H9 (cell line): ENCODE measurements at regions not wholly inside any gene's neighbourhood (a gene's known extent, or its start where the extent isn't known, plus 50 kb on each side); places are given as distances from the start of the nearest gene placed in this dataset.

Experiments used
- DNase-seq: peaks from one replicate; pipeline ENCODE4 v3.0.0-alpha.2; 2017
- H2AFZ ChIP-seq: one replicate; pipeline ENCODE4 v1.6.1; 2013; ENCODE audit warnings: mild to moderate bottlenecking, low read length, control low read depth, moderate library complexity
- H2AK5ac ChIP-seq: 2 replicates; pipeline ENCODE4 v1.6.1; 2013; ENCODE audit warnings: low read length, control low read depth, mixed read lengths; ENCODE audit not compliant: insufficient read length
- H2BK120ac ChIP-seq: one replicate; pipeline ENCODE4 v1.6.1; 2013; ENCODE audit warnings: low read depth, mild to moderate bottlenecking, low read length, control low read depth, inconsistent platforms; ENCODE audit not compliant: poor library complexity, severe bottlenecking
- H2BK12ac ChIP-seq: 2 replicates; pipeline ENCODE4 v1.6.1; 2013; ENCODE audit warnings: low read length, control low read depth, mixed read lengths, low read depth; ENCODE audit not compliant: insufficient read length
- H2BK15ac ChIP-seq: 2 replicates; pipeline ENCODE4 v1.6.1; 2013; ENCODE audit warnings: low read depth, low read length, control low read depth
- H2BK20ac ChIP-seq: one replicate; pipeline ENCODE4 v1.6.1; 2013; ENCODE audit warnings: low read depth, mild to moderate bottlenecking, low read length, control low read depth, inconsistent platforms; ENCODE audit not compliant: poor library complexity, severe bottlenecking
- H2BK5ac ChIP-seq: 2 replicates; pipeline ENCODE4 v1.6.1; 2013; ENCODE audit warnings: low read length, control low read depth, mixed read lengths; ENCODE audit not compliant: insufficient read length
- H3K14ac ChIP-seq: 2 replicates; pipeline ENCODE4 v1.6.1; 2013; ENCODE audit warnings: low read length, control low read depth; ENCODE audit not compliant: insufficient read depth
- H3K18ac ChIP-seq: 2 replicates; pipeline ENCODE4 v1.6.1; 2013; ENCODE audit warnings: low read depth, mild to moderate bottlenecking, mixed read lengths, low read length, control low read depth; ENCODE audit not compliant: insufficient read length
- H3K23ac ChIP-seq: 2 replicates; pipeline ENCODE4 v1.6.1; 2013; ENCODE audit warnings: low read length, control low read depth, mixed read lengths, low read depth; ENCODE audit not compliant: insufficient read length
- H3K23me2 ChIP-seq: 2 replicates; pipeline ENCODE4 v1.6.1; 2013; ENCODE audit warnings: low read depth, mild to moderate bottlenecking, mixed read lengths, low read length, control low read depth; ENCODE audit not compliant: insufficient read length, poor library complexity, severe bottlenecking
- H3K27ac ChIP-seq: 2 replicates; pipeline ENCODE4 v1.5.1; 2013; ENCODE audit warnings: low read length, control low read depth, mixed read lengths, low read depth; ENCODE audit not compliant: insufficient read length
- H3K27me3 ChIP-seq: 2 replicates; pipeline ENCODE4 v1.6.1; 2013; ENCODE audit warnings: low read length, control low read depth, inconsistent platforms; ENCODE audit not compliant: insufficient read depth
- H3K4ac ChIP-seq: 2 replicates; pipeline ENCODE4 v1.6.1; 2013; ENCODE audit warnings: low read depth, mild to moderate bottlenecking, control low read depth, inconsistent platforms, low read length, moderate library complexity
- H3K4me1 ChIP-seq: 2 replicates; pipeline ENCODE4 v1.6.1; 2013; ENCODE audit warnings: low read length, control low read depth, inconsistent platforms; ENCODE audit not compliant: insufficient read depth
- H3K4me2 ChIP-seq: 2 replicates; pipeline ENCODE4 v1.6.1; 2013; ENCODE audit warnings: low read length, control low read depth, mixed read lengths; ENCODE audit not compliant: insufficient read length, insufficient read depth
- H3K56ac ChIP-seq: 2 replicates; pipeline ENCODE4 v1.6.1; 2013; ENCODE audit warnings: low read depth, mild to moderate bottlenecking, mixed read lengths, low read length, control low read depth; ENCODE audit not compliant: insufficient read length
- H3K79me1 ChIP-seq: 2 replicates; pipeline ENCODE4 v1.6.1; 2013; ENCODE audit warnings: low read depth, mild to moderate bottlenecking, moderate library complexity, low read length, control low read depth, inconsistent platforms; ENCODE audit not compliant: insufficient read depth, poor library complexity, severe bottlenecking
- H3K79me2 ChIP-seq: 2 replicates; pipeline ENCODE4 v1.6.1; 2013; ENCODE audit warnings: low read length, control low read depth, inconsistent platforms; ENCODE audit not compliant: insufficient read depth
- H3K9ac ChIP-seq: 2 replicates; pipeline ENCODE4 v1.6.1; 2013; ENCODE audit warnings: low read length, control low read depth, mixed read lengths; ENCODE audit not compliant: insufficient read length; ENCODE audit errors: extremely low read depth
- H3K9me3 ChIP-seq: one replicate; pipeline ENCODE4 v1.6.1; 2013; ENCODE audit warnings: low read depth, low read length, inconsistent platforms; ENCODE audit not compliant: control insufficient read depth
- H3T11ph ChIP-seq: one replicate; pipeline ENCODE4 v1.6.1; 2013; ENCODE audit warnings: mild to moderate bottlenecking, low read length, control low read depth, inconsistent platforms
- H4K20me1 ChIP-seq: one replicate; pipeline ENCODE4 v1.6.1; 2013; ENCODE audit not compliant: control insufficient read depth, insufficient read length, insufficient read depth
- H4K5ac ChIP-seq: 2 replicates; pipeline ENCODE4 v1.6.1; 2013; ENCODE audit warnings: low read depth, mild to moderate bottlenecking, mixed read lengths, low read length, control low read depth; ENCODE audit not compliant: insufficient read length
- H4K8ac ChIP-seq: replicated peaks from 2 replicates; pipeline ENCODE4 v1.6.1; 2013; ENCODE audit warnings: low read length, control low read depth, mixed read lengths, low read depth; ENCODE audit not compliant: insufficient read length
- H4K91ac ChIP-seq: 2 replicates; pipeline ENCODE4 v1.6.1; 2013; ENCODE audit warnings: low read depth, mild to moderate bottlenecking, moderate library complexity, mixed read lengths, low read length, control low read depth; ENCODE audit not compliant: insufficient read length
- H3K27ac Mint-ChIP-seq, 3 experiments: 2 replicates in 2 of 3; 3 replicates in 1 of 3; pipeline ENCODE4 v1.8.0; 2020 to 2021; ENCODE audit warnings: mixed read lengths in 3 of 3, mild to moderate bottlenecking in 1 of 3, moderate library complexity in 1 of 3
- H3K27me3 Mint-ChIP-seq: 2 replicates; pipeline ENCODE4 v1.8.0; 2021; ENCODE audit warnings: low read depth, mild to moderate bottlenecking, moderate library complexity, mixed read lengths
- H3K36me3 Mint-ChIP-seq, 3 experiments: 2 replicates in 2 of 3; 3 replicates in 1 of 3; pipeline ENCODE4 v1.8.0; 2020 to 2021; ENCODE audit warnings: low read depth in 3 of 3, mixed read lengths in 3 of 3; ENCODE audit not compliant: insufficient read depth in 1 of 3
- H3K4me1 Mint-ChIP-seq, 2 experiments: 2 replicates each; pipeline ENCODE4 v1.8.0; 2020; ENCODE audit warnings: mixed read lengths in 2 of 2
- H3K4me3 Mint-ChIP-seq, 2 experiments: 2 replicates in 1 of 2; 3 replicates in 1 of 2; pipeline ENCODE4 v1.8.0; 2020 to 2021; ENCODE audit warnings: mild to moderate bottlenecking in 2 of 2, mixed read lengths in 2 of 2, moderate library complexity in 1 of 2
- H3K9me3 Mint-ChIP-seq, 2 experiments: 2 replicates in 1 of 2; 3 replicates in 1 of 2; pipeline ENCODE4 v1.8.0; 2020; ENCODE audit warnings: mild to moderate bottlenecking in 2 of 2, mixed read lengths in 2 of 2, moderate library complexity in 1 of 2
- CTCF ChIP-seq: fragments of 200-600 bp; sonication (generic); conservative IDR thresholded peaks from 3 replicates; pipeline ENCODE4 v1.8.0; 2021; ENCODE audit warnings: antibody characterized with exemption, mild to moderate bottlenecking
- WGBS: extraction: QIAGEN DNeasy Blood & Tissue Kit; methylation state at CpG from one replicate; pipeline ENCODE4 v1.1.7; 2013; ENCODE audit warnings: missing lambda C conversion rate, low lambda C conversion rate, mixed read lengths; ENCODE audit not compliant: insufficient read length; ENCODE audit errors: extremely low coverage; 5-methylcytosine and 5-hydroxymethylcytosine counted together

DNA sequence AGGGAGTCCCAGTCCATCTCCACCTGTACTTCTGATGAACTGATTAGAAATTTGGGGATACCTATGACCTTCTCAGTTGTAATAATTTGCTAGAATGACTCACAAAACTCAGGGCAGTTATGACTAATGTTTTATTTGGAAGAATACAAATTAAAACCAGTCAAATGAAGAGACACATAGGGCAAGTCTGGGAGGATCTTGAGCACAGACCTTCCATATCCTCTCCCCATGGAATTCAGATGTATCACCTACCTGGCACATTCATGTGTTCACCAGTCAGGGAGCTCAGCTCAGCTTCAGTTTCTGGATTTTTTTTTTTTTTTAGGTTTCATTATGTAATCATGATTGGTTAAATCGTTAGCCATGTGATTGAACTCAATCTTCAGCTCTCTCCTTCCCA is 247.7 kb downstream of the VGLL3 start:
- peaks cover 2% of the 10 kb centered on the region for H3K27me3 Mint-ChIP-seq
- Histone ChIP-seq H3K4me2 (no peak overlapping the region), H3K23ac (no peak overlapping the region), H2AK5ac (no peak overlapping the region), H2BK12ac (no peak overlapping the region), H3K79me2 (no peaks in the 10 kb centered on the region), H3K79me1 (no peaks in the 10 kb centered on the region), H3K27me3 (no peaks in the 10 kb centered on the region), H2BK120ac (no peak overlapping the region), H4K20me1 (no peaks in the 10 kb centered on the region), H2BK15ac (no peak overlapping the region), H3K23me2 (no peaks in the 10 kb centered on the region), H3K18ac (no peak overlapping the region), H3K27ac (no peak overlapping the region), H3K9ac (no peak overlapping the region), H2BK20ac (no peak overlapping the region), H4K5ac (no peak overlapping the region), H2BK5ac (no peak overlapping the region), H2AFZ (no peak overlapping the region), H3K4me1 (no peaks in the 10 kb centered on the region), H4K8ac (no peak overlapping the region), H3K56ac (no peak overlapping the region), H3T11ph (no peak overlapping the region), H3K14ac (no peak overlapping the region), H4K91ac (no peak overlapping the region), H3K9me3 (no peaks in the 10 kb centered on the region), H3K4ac (no peak overlapping the region)
- no peak overlapping the region for H3K27ac Mint-ChIP-seq
- peaks cover 0 to under 1% of the 10 kb centered on the region in 2 experiments; a peak in 1 of 5 replicates for H3K9me3 Mint-ChIP-seq
- DNase-seq = no peak
- TF ChIP-seq CTCF = no peak
- no peak overlapping the region for H3K4me3 Mint-ChIP-seq
- H3K36me3 Mint-ChIP-seq = no peaks in the 10 kb centered on the region
- no CpG with 5 or more reads among the region's 1 CpG for WGBS
- no peaks in the 10 kb centered on the region for H3K4me1 Mint-ChIP-seq
